SK-N-SH treated with all-trans-retinoic acid at 6 μM for 48 hours (cell line): ENCODE measurements at regions not wholly inside any gene's neighbourhood (a gene's known extent, or its start where the extent isn't known, plus 50 kb on each side); places are given as distances from the start of the nearest gene placed in this dataset.

Source experiments
- ATAC-seq: fragments of 200-7000 bp; cut with Tn5 transposase; 3 replicates; pipeline ENCODE4 v1.9.1; 2020; ENCODE audit warnings: mild to moderate bottlenecking, moderate library complexity
- ARNTL ChIP-seq: fragments of 450-650 bp; formaldehyde crosslinking; IDR thresholded peaks from 2 replicates; pipeline ENCODE4 v1.5.0; 2020; ENCODE audit warnings: low read depth, mild to moderate bottlenecking, moderate library complexity, borderline replicate concordance
- BACH2 ChIP-seq: fragments of 250-450 bp; sonication (Bioruptor Pico); IDR thresholded peaks from 2 replicates; pipeline ENCODE4 v1.9.0; 2021; ENCODE audit warnings: mild to moderate bottlenecking, borderline replicate concordance
- CREB5 ChIP-seq: fragments of 250-450 bp; sonication (Bioruptor Pico); IDR thresholded peaks from 2 replicates; pipeline ENCODE4 v1.5.1; 2020; ENCODE audit warnings: low read depth, mild to moderate bottlenecking, moderate library complexity
- CSRNP3 ChIP-seq: fragments of 250-450 bp; sonication (Bioruptor Pico); IDR thresholded peaks from 2 replicates; pipeline ENCODE4 v1.5.1; 2021; ENCODE audit warnings: mild to moderate bottlenecking, moderate library complexity
- ESRRG ChIP-seq: fragments of 250-450 bp; sonication (Bioruptor Pico); IDR thresholded peaks from 2 replicates; pipeline ENCODE4 v1.6.1; 2021; ENCODE audit warnings: mild to moderate bottlenecking
- GLIS3 ChIP-seq: fragments of 250-450 bp; sonication (Bioruptor Pico); IDR thresholded peaks from 2 replicates; pipeline ENCODE4 v1.5.0; 2020; ENCODE audit warnings: mild to moderate bottlenecking, moderate library complexity
- ISL1 ChIP-seq: fragments of 250-450 bp; sonication (Bioruptor Pico); IDR thresholded peaks from 2 replicates; pipeline ENCODE4 v2.1.2; 2022; ENCODE audit warnings: mild to moderate bottlenecking, moderate library complexity
- OSR1 ChIP-seq: fragments of 250-450 bp; sonication (Bioruptor Pico); IDR thresholded peaks from 2 replicates; pipeline ENCODE4 v1.8.0; 2022; ENCODE audit warnings: moderate library complexity, mild to moderate bottlenecking, inconsistent platforms
- PATZ1 ChIP-seq: fragments of 250-450 bp; sonication (Bioruptor Pico); IDR thresholded peaks from 2 replicates; pipeline ENCODE4 v1.8.0; 2020; ENCODE audit warnings: mild to moderate bottlenecking, moderate library complexity, borderline replicate concordance
- POU6F1 ChIP-seq: fragments of 250-450 bp; sonication (Bioruptor Pico); IDR thresholded peaks from 2 replicates; pipeline ENCODE4 v1.8.0; 2021; ENCODE audit warnings: low read depth, mild to moderate bottlenecking, moderate library complexity, borderline replicate concordance
- PPARA ChIP-seq: fragments of 250-450 bp; sonication (Bioruptor Pico); IDR thresholded peaks from 2 replicates; pipeline ENCODE4 v1.5.0; 2020; ENCODE audit warnings: mild to moderate bottlenecking, borderline replicate concordance
- RARB ChIP-seq: fragments of 250-450 bp; sonication (Bioruptor Pico); IDR thresholded peaks from 2 replicates; pipeline ENCODE4 v1.8.0; 2021; ENCODE audit warnings: mild to moderate bottlenecking, moderate library complexity
- SNAI2 ChIP-seq: fragments of 250-450 bp; sonication (Bioruptor Pico); IDR thresholded peaks from 2 replicates; pipeline ENCODE4 v1.5.0; 2020; ENCODE audit warnings: mild to moderate bottlenecking, moderate library complexity
- TCF4 ChIP-seq: fragments of 250-450 bp; sonication (Bioruptor Pico); IDR thresholded peaks from 2 replicates; pipeline ENCODE4 v1.8.0; 2021; ENCODE audit warnings: mild to moderate bottlenecking, moderate library complexity, borderline replicate concordance
- TSHZ2 ChIP-seq: fragments of 250-450 bp; sonication (Bioruptor Pico); IDR thresholded peaks from 2 replicates; pipeline ENCODE4 v1.5.0; 2020; ENCODE audit warnings: mild to moderate bottlenecking, moderate library complexity
- ZC3H10 ChIP-seq: fragments of 250-450 bp; sonication (Bioruptor Pico); IDR thresholded peaks from 2 replicates; pipeline ENCODE4 v1.5.1; 2021; ENCODE audit warnings: mild to moderate bottlenecking, moderate library complexity
- ZNF565 ChIP-seq: fragments of 450-650 bp; formaldehyde crosslinking; conservative IDR thresholded peaks from 2 replicates; pipeline ENCODE4 v1.5.0; 2020; ENCODE audit warnings: low read depth, mild to moderate bottlenecking, moderate library complexity
- ZNF70 ChIP-seq: fragments of 450-650 bp; formaldehyde crosslinking; IDR thresholded peaks from 2 replicates; pipeline ENCODE4 v1.5.0; 2020; ENCODE audit warnings: mild to moderate bottlenecking, moderate library complexity
- ZNF8 ChIP-seq: fragments of 450-650 bp; formaldehyde crosslinking; IDR thresholded peaks from 2 replicates; pipeline ENCODE4 v1.5.0; 2020; ENCODE audit warnings: mild to moderate bottlenecking, moderate library complexity

GRCh38 chr13:40259899-40260298 lies 406.5 kb downstream of the FOXO1 start:
- no peak for TF ChIP-seq ISL1 (CRISPR knock-in tag)
- TF ChIP-seq PATZ1, result no peak
- no peak for TF ChIP-seq POU6F1 (CRISPR knock-in tag)
- TF ChIP-seq TCF4 (CRISPR knock-in tag), result no peak
- TF ChIP-seq ARNTL, result no peak
- no peak for TF ChIP-seq GLIS3 (CRISPR knock-in tag)
- TF ChIP-seq OSR1, result no peak
- TF ChIP-seq CSRNP3 (CRISPR knock-in tag), result no peak
- no peak for TF ChIP-seq SNAI2 (CRISPR knock-in tag)
- TF ChIP-seq ZC3H10, result no peak
- no peak for TF ChIP-seq BACH2 (CRISPR knock-in tag)
- no peak for TF ChIP-seq ZNF70 (CRISPR knock-in tag)
- no peak for TF ChIP-seq PPARA (CRISPR knock-in tag)
- no peak for ATAC-seq

- TF ChIP-seq TSHZ2 (CRISPR knock-in tag), result no peak
- no peak for TF ChIP-seq ZNF8 (CRISPR knock-in tag)
- no peak for TF ChIP-seq CSRNP3 (CRISPR knock-in tag)
- TF ChIP-seq ZNF565 (CRISPR knock-in tag), result no peak
- no peak for TF ChIP-seq OSR1
- TF ChIP-seq PPARA (CRISPR knock-in tag), result no peak
- no peak for TF ChIP-seq ESRRG
- no peak for TF ChIP-seq ZC3H10
- TF ChIP-seq SNAI2 (CRISPR knock-in tag), result no peak
- TF ChIP-seq ZNF70 (CRISPR knock-in tag), result no peak
- TF ChIP-seq BACH2 (CRISPR knock-in tag), result no peak
- no peak for TF ChIP-seq RARB (CRISPR knock-in tag)
- TF ChIP-seq ISL1 (CRISPR knock-in tag), result no peak
- TF ChIP-seq PATZ1, result no peak
- no peak for ATAC-seq
These were observed 405.1 kb downstream of the FOXO1 start for GRCh38 chr13:40261336-40261735.

- ATAC-seq, result no peak
- TF ChIP-seq PPARA (CRISPR knock-in tag) (no peak), GLIS3 (CRISPR knock-in tag) (no peak), TCF4 (CRISPR knock-in tag) (no peak), ZNF565 (CRISPR knock-in tag) (no peak), ISL1 (CRISPR knock-in tag) (no peak), ZC3H10 (no peak), SNAI2 (CRISPR knock-in tag) (no peak), OSR1 (no peak), PATZ1 (no peak), CREB5 (CRISPR knock-in tag) (no peak)
These were observed 404.5 kb downstream of the FOXO1 start for GRCh38 chr13:40261947-40262346.
